ENCODE measurements at regions not wholly inside any gene's neighbourhood (a gene's known extent, or its start where the extent isn't known, plus 50 kb on each side); places are given as distances from the start of the nearest gene placed in this dataset.

- no peak for DNase-seq
Measured at GRCh38 chr5:61850696-61851095, 455.3 kb upstream of the KIF2A start.

GRCh38 chr5:61854531-61854930 lies 451.5 kb upstream of the KIF2A start:
- DNase-seq = no peak

GRCh38 chr5:61860978-61861377 lies 445.0 kb upstream of the KIF2A start:
- DNase-seq = no peak

- no peak for DNase-seq
Measured at GRCh38 chr5:61866930-61867329, 439.1 kb upstream of the KIF2A start.

- no peak for DNase-seq
Measured at GRCh38 chr5:61869333-61869732, 436.7 kb upstream of the KIF2A start.

- no peak for DNase-seq
Measured at GRCh38 chr5:61878471-61878870, 427.5 kb upstream of the KIF2A start.

GRCh38 chr5:61881821-61882487 lies 424.1 kb upstream of the KIF2A start:
- DNase-seq = no peak

GRCh38 chr5:61882901-61883500 lies 423.0 kb upstream of the KIF2A start:
- no peak for DNase-seq

GRCh38 chr5:61884252-61884855 lies 421.7 kb upstream of the KIF2A start:
- no peak for DNase-seq

GRCh38 chr5:61886214-61886613 lies 419.8 kb upstream of the KIF2A start:
- no peak for DNase-seq

GRCh38 chr5:61887271-61887670 lies 418.7 kb upstream of the KIF2A start:
- DNase-seq = no peak

GRCh38 chr5:61894046-61894445 lies 412.0 kb upstream of the KIF2A start:
- no peak for DNase-seq

- DNase-seq = no peak
Measured at GRCh38 chr5:61896811-61897210, 409.2 kb upstream of the KIF2A start.

GRCh38 chr5:61897251-61897650 lies 408.8 kb upstream of the KIF2A start:
- no peak for DNase-seq

- no peak for DNase-seq
Measured at GRCh38 chr5:61901997-61902396, 404.0 kb upstream of the KIF2A start.

- DNase-seq = no peak
Measured at GRCh38 chr5:61904730-61905129, 401.3 kb upstream of the KIF2A start.

- no peak for DNase-seq
Measured at GRCh38 chr5:61905613-61906012, 400.4 kb upstream of the KIF2A start.

GRCh38 chr5:61906820-61907219 lies 399.2 kb upstream of the KIF2A start:
- no peak for DNase-seq

- no peak for DNase-seq
Measured at GRCh38 chr5:61907995-61908394, 398.0 kb upstream of the KIF2A start.

GRCh38 chr5:61910771-61911170 lies 395.2 kb upstream of the KIF2A start:
- DNase-seq = no peak

GRCh38 chr5:61912559-61912958 lies 393.4 kb upstream of the KIF2A start:
- no peak for DNase-seq

GRCh38 chr5:61915646-61916045 lies 390.4 kb upstream of the KIF2A start:
- no peak for DNase-seq

GRCh38 chr5:61916621-61917620 lies 389.1 kb upstream of the KIF2A start:
- DNase-seq = no peak
